ENCODE measurements at regions not wholly inside any gene's neighbourhood (a gene's known extent, or its start where the extent isn't known, plus 50 kb on each side); places are given as distances from the start of the nearest gene placed in this dataset.

GRCh38 chr7:132733860-132734259, 157.6 kb upstream of the PLXNA4 start:
- no peak for DNase-seq (ENCODE audit: low read depth in 2 of 3, low spot score in 2 of 3)

GRCh38 chr7:132732321-132732865, 156.1 kb upstream of the PLXNA4 start:
- DNase-seq (ENCODE audit: low read depth in 2 of 3, low spot score in 2 of 3): no peak

- no peak for DNase-seq (ENCODE audit: low read depth in 2 of 3, low spot score in 2 of 3)
Observed at GRCh38 chr7:132730105-132730504, 153.8 kb upstream of the PLXNA4 start.

GRCh38 chr7:132723506-132724081, 147.3 kb upstream of the PLXNA4 start:
- DNase-seq (ENCODE audit: low read depth in 2 of 3, low spot score in 2 of 3): no peak

GRCh38 chr7:132720835-132721234, 144.6 kb upstream of the PLXNA4 start:
- DNase-seq (ENCODE audit: low read depth in 2 of 3, low spot score in 2 of 3): no peak

- DNase-seq (ENCODE audit: low read depth in 2 of 3, low spot score in 2 of 3): no peak
Observed at GRCh38 chr7:132713893-132714292, 137.6 kb upstream of the PLXNA4 start.

- DNase-seq (ENCODE audit: low read depth in 2 of 3, low spot score in 2 of 3): no peak
Observed at GRCh38 chr7:132709971-132710567, 133.8 kb upstream of the PLXNA4 start.

GRCh38 chr7:132708470-132708869, 132.2 kb upstream of the PLXNA4 start:
- DNase-seq (ENCODE audit: low read depth in 2 of 3, low spot score in 2 of 3): no peak

GRCh38 chr7:132705146-132705545, 128.9 kb upstream of the PLXNA4 start:
- DNase-seq (ENCODE audit: low read depth in 2 of 3, low spot score in 2 of 3): no peak

- no peak for DNase-seq (ENCODE audit: low read depth in 2 of 3, low spot score in 2 of 3)
Observed at GRCh38 chr7:132703742-132704141, 127.5 kb upstream of the PLXNA4 start.

- no peak for DNase-seq (ENCODE audit: low read depth in 2 of 3, low spot score in 2 of 3)
Observed at GRCh38 chr7:132697003-132697402, 120.7 kb upstream of the PLXNA4 start.

GRCh38 chr7:132696332-132696731, 120.1 kb upstream of the PLXNA4 start:
- no peak for DNase-seq (ENCODE audit: low read depth in 2 of 3, low spot score in 2 of 3)

GRCh38 chr7:132691201-132691600, 114.9 kb upstream of the PLXNA4 start:
- DNase-seq (ENCODE audit: low read depth in 2 of 3, low spot score in 2 of 3): no peak

GRCh38 chr7:132690174-132690573, 113.9 kb upstream of the PLXNA4 start:
- DNase-seq (ENCODE audit: low read depth in 2 of 3, low spot score in 2 of 3): no peak

- DNase-seq (ENCODE audit: low read depth in 2 of 3, low spot score in 2 of 3): no peak
Observed at GRCh38 chr7:132687981-132688383, 111.7 kb upstream of the PLXNA4 start.

GRCh38 chr7:132687016-132687415, 110.7 kb upstream of the PLXNA4 start:
- no peak for DNase-seq (ENCODE audit: low read depth in 2 of 3, low spot score in 2 of 3)

GRCh38 chr7:132685277-132685676, 109.0 kb upstream of the PLXNA4 start:
- DNase-seq (ENCODE audit: low read depth in 2 of 3, low spot score in 2 of 3): no peak

- DNase-seq (ENCODE audit: low read depth in 2 of 3, low spot score in 2 of 3): no peak
Observed at GRCh38 chr7:132683896-132684690, 107.8 kb upstream of the PLXNA4 start.

GRCh38 chr7:132681951-132682350, 105.7 kb upstream of the PLXNA4 start:
- DNase-seq (ENCODE audit: low read depth in 2 of 3, low spot score in 2 of 3): no peak

- DNase-seq (ENCODE audit: low read depth in 2 of 3, low spot score in 2 of 3): no peak
Observed at GRCh38 chr7:132680590-132680989, 104.3 kb upstream of the PLXNA4 start.

- no peak for DNase-seq (ENCODE audit: low read depth in 2 of 3, low spot score in 2 of 3)
Observed at GRCh38 chr7:132678656-132679055, 102.4 kb upstream of the PLXNA4 start.

- DNase-seq (ENCODE audit: low read depth in 2 of 3, low spot score in 2 of 3): no peak
Observed at GRCh38 chr7:132677918-132678317, 101.6 kb upstream of the PLXNA4 start.

Data from activated CD8-positive, alpha-beta memory T cell treated with anti-CD3 and anti-CD28 coated beads for 48 hours (primary cell).